ENCODE measurements at regions not wholly inside any gene's neighbourhood (a gene's known extent, or its start where the extent isn't known, plus 50 kb on each side); places are given as distances from the start of the nearest gene placed in this dataset.
"Not testable (repeated sequence)": the region's sequence is repeated elsewhere in the genome, so short reads cannot be mapped to it uniquely, and the experiment has no call there.

DNA sequence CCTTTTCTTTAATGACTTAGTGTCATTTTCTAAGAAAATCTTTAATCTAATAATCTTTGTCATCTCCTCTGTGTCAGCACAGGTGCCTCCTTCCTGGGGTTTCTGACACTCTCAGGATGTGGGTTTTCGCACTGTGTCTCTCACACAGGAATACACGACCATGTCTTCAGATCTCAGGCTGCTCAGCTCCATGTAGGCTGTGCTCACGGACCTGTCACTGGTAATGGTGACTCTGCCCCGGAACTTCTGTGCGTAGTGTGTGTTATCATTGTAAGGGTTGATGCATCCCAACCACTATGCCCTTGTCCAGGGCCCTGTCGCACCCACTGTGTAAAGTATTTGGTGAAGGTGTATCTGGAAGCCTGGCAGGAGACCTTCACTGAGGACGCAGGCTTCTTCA lies 647.8 kb downstream of the TMEM121 start (continued):
- TF ChIP-seq, protein P1, sequence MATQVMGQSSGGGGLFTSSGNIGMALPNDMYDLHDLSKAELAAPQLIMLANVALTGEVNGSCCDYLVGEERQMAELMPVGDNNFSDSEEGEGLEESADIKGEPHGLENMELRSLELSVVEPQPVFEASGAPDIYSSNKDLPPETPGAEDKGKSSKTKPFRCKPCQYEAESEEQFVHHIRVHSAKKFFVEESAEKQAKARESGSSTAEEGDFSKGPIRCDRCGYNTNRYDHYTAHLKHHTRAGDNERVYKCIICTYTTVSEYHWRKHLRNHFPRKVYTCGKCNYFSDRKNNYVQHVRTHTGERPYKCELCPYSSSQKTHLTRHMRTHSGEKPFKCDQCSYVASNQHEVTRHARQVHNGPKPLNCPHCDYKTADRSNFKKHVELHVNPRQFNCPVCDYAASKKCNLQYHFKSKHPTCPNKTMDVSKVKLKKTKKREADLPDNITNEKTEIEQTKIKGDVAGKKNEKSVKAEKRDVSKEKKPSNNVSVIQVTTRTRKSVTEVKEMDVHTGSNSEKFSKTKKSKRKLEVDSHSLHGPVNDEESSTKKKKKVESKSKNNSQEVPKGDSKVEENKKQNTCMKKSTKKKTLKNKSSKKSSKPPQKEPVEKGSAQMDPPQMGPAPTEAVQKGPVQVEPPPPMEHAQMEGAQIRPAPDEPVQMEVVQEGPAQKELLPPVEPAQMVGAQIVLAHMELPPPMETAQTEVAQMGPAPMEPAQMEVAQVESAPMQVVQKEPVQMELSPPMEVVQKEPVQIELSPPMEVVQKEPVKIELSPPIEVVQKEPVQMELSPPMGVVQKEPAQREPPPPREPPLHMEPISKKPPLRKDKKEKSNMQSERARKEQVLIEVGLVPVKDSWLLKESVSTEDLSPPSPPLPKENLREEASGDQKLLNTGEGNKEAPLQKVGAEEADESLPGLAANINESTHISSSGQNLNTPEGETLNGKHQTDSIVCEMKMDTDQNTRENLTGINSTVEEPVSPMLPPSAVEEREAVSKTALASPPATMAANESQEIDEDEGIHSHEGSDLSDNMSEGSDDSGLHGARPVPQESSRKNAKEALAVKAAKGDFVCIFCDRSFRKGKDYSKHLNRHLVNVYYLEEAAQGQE (IDR thresholded peaks at IDR 0.05; ENCODE audit: unreplicated experiment): no peak

DNA sequence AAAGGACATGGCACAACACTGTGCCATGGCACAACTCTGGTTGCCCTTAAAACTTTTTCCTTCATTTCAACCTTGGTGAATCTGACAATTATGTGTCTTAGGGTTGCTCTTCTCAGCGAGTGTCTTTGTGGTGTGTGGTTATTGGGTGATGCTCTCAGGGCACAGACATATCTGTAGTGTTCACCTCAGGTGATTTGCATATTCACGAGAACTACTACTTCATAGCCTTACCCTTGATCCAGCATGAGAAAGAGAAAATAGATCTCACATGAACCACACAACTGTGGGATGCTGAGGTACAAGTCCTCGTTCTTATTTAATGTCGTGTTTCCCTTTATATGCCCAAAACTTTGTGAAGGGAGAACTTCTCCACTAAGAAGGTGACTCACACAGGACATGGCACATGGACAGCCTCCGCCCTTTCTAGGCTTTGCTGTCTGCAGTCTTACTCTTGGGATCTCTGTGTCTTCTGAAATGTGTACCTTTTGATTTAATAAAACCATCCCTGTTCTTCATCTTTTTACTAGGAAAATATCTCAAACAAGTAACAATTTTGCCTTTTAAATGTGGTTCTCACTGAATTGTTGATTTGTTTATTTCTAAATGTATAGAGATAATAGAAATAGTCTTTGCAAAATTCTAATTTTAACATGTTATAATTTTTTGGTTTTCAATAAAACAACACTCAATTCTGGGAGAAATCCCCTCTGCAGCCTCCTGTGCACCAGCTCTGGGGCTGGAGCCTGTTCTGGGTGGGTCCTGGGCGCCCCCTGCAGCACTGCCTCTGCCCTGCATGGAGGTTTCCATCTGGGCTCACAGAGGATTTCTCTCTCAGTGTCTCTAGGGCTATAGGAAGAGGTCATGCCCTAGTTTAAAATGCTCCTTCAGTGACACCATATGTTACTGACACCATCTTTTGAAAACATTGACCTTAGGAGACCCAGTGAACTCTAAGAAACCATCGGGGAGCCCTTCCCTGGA lies 651.2 kb downstream of the TMEM121 start:
- ATAC-seq; H4K20me1 ChIP-seq (replicated peaks; ENCODE audit: insufficient read depth): not testable (repeated sequence)
- peaks cover 96% of the 10 kb centered on the region for H3K9me3 Mint-ChIP-seq

DNA sequence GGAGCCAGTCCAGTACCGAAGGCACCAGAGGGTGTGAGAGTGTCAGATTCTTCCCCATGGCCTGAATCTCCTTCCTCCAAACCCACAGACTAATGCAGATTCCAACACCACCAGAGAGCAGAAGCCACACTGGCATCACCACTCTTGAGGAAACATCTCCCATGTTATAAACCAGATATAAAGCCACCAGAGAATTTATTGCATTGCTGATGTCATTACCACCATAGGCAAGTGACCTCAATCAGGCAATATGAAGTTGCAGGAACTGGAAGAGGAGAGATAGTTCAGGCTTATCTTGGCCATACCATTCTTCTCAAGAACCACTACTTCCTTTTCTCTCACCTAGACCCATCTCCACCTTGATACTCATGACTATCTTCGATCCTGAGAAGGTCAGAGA lies 653.4 kb downstream of the TMEM121 start:
- Histone ChIP-seq H4K20me1 (replicated peaks; ENCODE audit: insufficient read depth) (no peaks in the 10 kb centered on the region), H3K4me3 (no peak overlapping the region)
- TF ChIP-seq ZNF331 (CRISPR knock-in tag; IDR thresholded peaks at IDR 0.05; ENCODE audit: low read depth): no peak
- TF ChIP-seq, protein P2, sequence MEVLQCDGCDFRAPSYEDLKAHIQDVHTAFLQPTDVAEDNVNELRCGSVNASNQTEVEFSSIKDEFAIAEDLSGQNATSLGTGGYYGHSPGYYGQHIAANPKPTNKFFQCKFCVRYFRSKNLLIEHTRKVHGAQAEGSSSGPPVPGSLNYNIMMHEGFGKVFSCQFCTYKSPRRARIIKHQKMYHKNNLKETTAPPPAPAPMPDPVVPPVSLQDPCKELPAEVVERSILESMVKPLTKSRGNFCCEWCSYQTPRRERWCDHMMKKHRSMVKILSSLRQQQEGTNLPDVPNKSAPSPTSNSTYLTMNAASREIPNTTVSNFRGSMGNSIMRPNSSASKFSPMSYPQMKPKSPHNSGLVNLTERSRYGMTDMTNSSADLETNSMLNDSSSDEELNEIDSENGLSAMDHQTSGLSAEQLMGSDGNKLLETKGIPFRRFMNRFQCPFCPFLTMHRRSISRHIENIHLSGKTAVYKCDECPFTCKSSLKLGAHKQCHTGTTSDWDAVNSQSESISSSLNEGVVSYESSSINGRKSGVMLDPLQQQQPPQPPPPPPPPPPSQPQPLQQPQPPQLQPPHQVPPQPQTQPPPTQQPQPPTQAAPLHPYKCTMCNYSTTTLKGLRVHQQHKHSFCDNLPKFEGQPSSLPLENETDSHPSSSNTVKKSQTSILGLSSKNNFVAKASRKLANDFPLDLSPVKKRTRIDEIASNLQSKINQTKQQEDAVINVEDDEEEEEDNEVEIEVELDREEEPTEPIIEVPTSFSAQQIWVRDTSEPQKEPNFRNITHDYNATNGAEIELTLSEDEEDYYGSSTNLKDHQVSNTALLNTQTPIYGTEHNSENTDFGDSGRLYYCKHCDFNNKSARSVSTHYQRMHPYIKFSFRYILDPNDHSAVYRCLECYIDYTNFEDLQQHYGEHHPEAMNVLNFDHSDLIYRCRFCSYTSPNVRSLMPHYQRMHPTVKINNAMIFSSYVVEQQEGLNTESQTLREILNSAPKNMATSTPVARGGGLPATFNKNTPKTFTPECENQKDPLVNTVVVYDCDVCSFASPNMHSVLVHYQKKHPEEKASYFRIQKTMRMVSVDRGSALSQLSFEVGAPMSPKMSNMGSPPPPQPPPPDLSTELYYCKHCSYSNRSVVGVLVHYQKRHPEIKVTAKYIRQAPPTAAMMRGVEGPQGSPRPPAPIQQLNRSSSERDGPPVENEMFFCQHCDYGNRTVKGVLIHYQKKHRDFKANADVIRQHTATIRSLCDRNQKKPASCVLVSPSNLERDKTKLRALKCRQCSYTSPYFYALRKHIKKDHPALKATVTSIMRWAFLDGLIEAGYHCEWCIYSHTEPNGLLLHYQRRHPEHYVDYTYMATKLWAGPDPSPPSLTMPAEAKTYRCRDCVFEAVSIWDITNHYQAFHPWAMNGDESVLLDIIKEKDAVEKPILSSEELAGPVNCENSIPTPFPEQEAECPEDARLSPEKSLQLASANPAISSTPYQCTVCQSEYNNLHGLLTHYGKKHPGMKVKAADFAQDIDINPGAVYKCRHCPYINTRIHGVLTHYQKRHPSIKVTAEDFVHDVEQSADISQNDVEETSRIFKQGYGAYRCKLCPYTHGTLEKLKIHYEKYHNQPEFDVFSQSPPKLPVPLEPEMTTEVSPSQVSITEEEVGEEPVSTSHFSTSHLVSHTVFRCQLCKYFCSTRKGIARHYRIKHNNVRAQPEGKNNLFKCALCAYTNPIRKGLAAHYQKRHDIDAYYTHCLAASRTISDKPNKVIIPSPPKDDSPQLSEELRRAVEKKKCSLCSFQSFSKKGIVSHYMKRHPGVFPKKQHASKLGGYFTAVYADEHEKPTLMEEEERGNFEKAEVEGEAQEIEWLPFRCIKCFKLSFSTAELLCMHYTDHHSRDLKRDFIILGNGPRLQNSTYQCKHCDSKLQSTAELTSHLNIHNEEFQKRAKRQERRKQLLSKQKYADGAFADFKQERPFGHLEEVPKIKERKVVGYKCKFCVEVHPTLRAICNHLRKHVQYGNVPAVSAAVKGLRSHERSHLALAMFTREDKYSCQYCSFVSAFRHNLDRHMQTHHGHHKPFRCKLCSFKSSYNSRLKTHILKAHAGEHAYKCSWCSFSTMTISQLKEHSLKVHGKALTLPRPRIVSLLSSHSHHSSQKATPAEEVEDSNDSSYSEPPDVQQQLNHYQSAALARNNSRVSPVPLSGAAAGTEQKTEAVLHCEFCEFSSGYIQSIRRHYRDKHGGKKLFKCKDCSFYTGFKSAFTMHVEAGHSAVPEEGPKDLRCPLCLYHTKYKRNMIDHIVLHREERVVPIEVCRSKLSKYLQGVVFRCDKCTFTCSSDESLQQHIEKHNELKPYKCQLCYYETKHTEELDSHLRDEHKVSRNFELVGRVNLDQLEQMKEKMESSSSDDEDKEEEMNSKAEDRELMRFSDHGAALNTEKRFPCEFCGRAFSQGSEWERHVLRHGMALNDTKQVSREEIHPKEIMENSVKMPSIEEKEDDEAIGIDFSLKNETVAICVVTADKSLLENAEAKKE (CRISPR knock-in tag; IDR thresholded peaks at IDR 0.05): no peak
- TF ChIP-seq CREB1 (CRISPR knock-in tag; IDR thresholded peaks at IDR 0.05; ENCODE audit: low read depth): no peak
- no peak for TF ChIP-seq STAT1 (IDR thresholded peaks at IDR 0.05; ENCODE audit: unreplicated experiment)

More for the DNA sequence above, 651.2 kb downstream of the TMEM121 start:
- not testable (repeated sequence) for H3K4me1 ChIP-seq (ENCODE audit: insufficient read depth); H3K4me3 Mint-ChIP-seq; H3K4me1 Mint-ChIP-seq; H3K27me3 Mint-ChIP-seq (ENCODE audit: insufficient read depth, low read depth, poor library complexity); DNase-seq (ENCODE audit: low spot score); H3K27ac ChIP-seq (ENCODE audit: low read depth); H3K79me2 ChIP-seq (replicated peaks; ENCODE audit: insufficient read depth); H3K9me2 ChIP-seq (ENCODE audit: insufficient read depth); H3K4me2 ChIP-seq; H3K36me3 ChIP-seq (ENCODE audit: insufficient read depth); H3F3A ChIP-seq (replicated peaks; ENCODE audit: low read depth); H2AFZ ChIP-seq; H3K27me3 ChIP-seq (ENCODE audit: insufficient read depth); H3K27ac Mint-ChIP-seq; H3K4me3 ChIP-seq
- H3K36me3 Mint-ChIP-seq (ENCODE audit: low read depth): peaks cover 38% of the 10 kb centered on the region; the same call in 2 of the 3 replicates

More for the DNA sequence above, 653.4 kb downstream of the TMEM121 start:
- no peak overlapping the region for H2AFZ ChIP-seq
- peaks cover 43% of the 10 kb centered on the region; the same call in 2 of the 3 replicates for H3K36me3 Mint-ChIP-seq (ENCODE audit: low read depth)
- no peaks in the 10 kb centered on the region for H3K36me3 ChIP-seq (ENCODE audit: insufficient read depth)
- peaks cover 100% of the 10 kb centered on the region for H3K9me3 Mint-ChIP-seq
- H3K4me2 ChIP-seq: no peak overlapping the region
- no peak overlapping the region for H3K4me3 Mint-ChIP-seq
- H3K4me1 ChIP-seq (ENCODE audit: insufficient read depth): no peaks in the 10 kb centered on the region
- no peak for ATAC-seq
- no peak overlapping the region for H3K27ac Mint-ChIP-seq
- no peak overlapping the region for H3K27ac ChIP-seq (ENCODE audit: low read depth)
- H3F3A ChIP-seq (replicated peaks; ENCODE audit: low read depth): no peaks in the 10 kb centered on the region
- H3K9me2 ChIP-seq (ENCODE audit: insufficient read depth): no peaks in the 10 kb centered on the region
- H3K27me3 ChIP-seq (ENCODE audit: insufficient read depth): no peaks in the 10 kb centered on the region
- H3K27me3 Mint-ChIP-seq (ENCODE audit: insufficient read depth, low read depth, poor library complexity): no peaks in the 10 kb centered on the region
- no peak for DNase-seq (ENCODE audit: low spot score)
- no peaks in the 10 kb centered on the region for H3K4me1 Mint-ChIP-seq
- H3K79me2 ChIP-seq (replicated peaks; ENCODE audit: insufficient read depth): no peaks in the 10 kb centered on the region
